GM21447 (cell line): ENCODE measurements at regions not wholly inside any gene's neighbourhood (a gene's known extent, or its start where the extent isn't known, plus 50 kb on each side); places are given as distances from the start of the nearest gene placed in this dataset.

Source experiments
- ATAC-seq: cut with Tn5 transposase; IDR thresholded peaks from one replicate; pipeline ENCODE4 v1.9.1; 2021; ENCODE audit not compliant: unreplicated experiment

GRCh38 chr6:40268614-40269013 is 318.6 kb downstream of the LRFN2 start:
- ATAC-seq: no peak

DNA sequence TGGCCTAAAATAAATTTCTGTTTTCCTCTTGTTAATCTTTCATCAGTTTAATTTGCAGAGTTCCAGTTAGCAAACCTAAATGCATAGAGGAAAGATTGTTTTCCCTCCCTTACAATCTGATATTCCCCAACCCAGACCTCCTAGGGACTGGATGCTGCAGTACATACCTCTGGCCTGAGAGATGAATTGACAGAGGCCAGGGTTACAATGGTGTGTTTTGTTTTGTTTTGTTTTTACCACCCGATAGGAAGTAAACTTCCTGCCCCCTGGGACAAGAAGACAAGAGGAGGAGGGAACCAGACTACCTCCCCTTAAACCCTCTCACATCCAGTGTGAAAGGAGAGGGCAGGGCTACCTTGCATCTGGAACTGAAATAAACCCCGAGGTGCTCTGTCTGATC is 319.0 kb downstream of the LRFN2 start:
- no peak for ATAC-seq

- ATAC-seq: no peak
Measured at GRCh38 chr6:40265615-40266014, 321.5 kb downstream of the LRFN2 start.

DNA sequence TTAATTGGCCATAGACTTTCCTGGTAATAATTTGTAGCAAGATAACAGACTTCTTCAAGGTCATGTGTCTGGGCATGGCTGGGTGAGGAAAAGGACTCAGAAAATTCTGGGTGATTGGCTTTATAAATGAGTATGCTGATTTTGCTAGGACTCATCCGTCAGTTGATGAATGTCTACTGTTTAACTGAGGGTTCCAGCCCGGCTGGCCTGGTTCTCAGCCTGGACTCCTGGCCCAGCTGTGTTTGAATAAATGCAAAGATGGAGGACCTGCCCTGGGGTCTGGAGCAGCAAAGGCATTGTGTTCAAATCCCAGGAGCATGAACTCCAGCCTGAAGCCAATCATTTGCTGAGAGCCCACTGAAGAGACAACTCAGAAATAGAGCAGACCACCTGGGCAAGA is 323.2 kb downstream of the LRFN2 start:
- ATAC-seq: no peak

GRCh38 chr6:40262363-40262762 is 324.8 kb downstream of the LRFN2 start:
- no peak for ATAC-seq

- no peak for ATAC-seq
Measured at GRCh38 chr6:40258531-40258930, 324.3 kb upstream of the MOCS1 start.

- no peak for ATAC-seq
Measured at GRCh38 chr6:40256831-40257230, 322.6 kb upstream of the MOCS1 start.

- ATAC-seq: no peak
Measured at GRCh38 chr6:40256224-40256623, 322.0 kb upstream of the MOCS1 start.

GRCh38 chr6:40253420-40253819 is 319.2 kb upstream of the MOCS1 start:
- ATAC-seq: no peak

GRCh38 chr6:40252531-40253258 is 318.4 kb upstream of the MOCS1 start:
- ATAC-seq: no peak

DNA sequence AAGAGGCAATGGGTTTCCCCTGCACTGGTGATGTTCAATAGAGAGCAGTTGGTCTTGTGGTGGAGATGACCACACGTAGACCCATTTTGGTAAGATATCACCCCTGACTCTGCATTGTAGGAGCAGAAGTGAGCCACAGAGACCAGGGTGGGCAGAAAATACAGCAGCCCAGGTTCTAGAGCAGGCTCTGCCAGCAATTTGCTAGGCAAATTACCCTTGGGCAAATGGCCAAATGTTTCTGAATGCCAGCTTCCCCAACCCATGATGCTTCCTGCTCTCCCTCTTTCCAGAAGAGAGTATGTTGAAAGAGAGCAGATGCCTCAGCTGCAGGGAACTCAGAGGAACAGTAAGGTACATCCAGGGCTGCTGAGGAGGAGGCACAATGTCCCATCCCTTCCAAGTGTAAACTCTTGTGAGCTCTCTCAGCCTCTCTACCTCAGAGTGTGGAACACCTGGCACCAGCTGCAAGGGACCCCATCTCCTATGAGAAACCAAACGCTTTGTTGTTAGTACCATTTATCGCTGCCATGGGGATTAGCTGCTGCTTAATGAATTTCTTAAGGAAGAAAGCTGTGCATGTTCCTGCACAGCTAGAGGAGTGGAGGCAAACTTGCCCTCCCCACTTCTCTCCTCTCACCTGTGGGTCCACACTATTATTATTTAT is 317.5 kb upstream of the MOCS1 start:
- no peak for ATAC-seq

DNA sequence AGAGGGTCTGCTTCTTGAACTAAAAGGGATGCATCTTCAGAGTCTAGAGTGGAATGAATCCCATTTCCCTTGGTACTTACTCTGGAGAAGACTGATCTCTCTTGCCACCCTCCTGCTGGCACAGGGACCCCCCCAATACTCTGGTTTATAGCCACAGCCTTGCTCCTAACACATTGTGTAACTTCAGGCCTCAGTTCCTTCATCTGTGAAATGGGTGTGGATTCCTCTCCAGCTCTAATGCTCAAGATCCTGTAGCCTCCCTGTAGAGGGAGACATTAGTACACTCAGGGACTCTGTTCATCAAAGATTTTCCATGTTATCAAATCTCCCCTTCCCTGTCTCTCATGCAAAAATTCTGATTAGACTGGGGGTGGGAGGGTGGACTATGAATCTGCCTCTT is 315.7 kb upstream of the MOCS1 start:
- no peak for ATAC-seq

DNA sequence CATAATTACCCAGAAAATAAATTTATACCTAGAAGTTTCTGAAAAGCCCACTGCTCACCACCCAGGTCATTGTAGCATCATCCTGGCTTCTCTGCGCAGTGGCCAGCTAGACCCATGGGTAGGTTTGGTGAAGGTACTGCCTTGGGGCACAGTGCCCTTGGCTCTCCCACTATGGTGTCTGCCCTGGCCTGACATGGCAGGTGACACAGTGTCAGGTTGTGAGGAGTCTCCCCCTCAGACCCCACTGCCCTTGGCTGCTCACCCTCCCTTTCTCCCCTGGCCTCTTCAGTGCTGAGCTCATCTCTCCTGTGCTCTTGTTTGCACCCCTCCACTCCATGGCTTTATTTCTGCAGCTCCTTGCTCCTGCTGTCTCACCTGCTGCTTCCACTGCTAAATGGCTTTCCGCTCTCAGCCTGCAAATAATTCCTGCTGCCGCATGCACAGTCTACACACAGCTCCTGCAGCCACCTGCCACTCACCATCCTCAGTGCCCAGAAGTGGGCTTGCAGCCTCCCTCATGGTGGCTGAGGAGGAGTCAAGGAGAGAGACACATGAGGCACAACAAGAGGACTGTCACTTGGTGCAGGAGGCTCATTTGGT is 313.4 kb upstream of the MOCS1 start:
- ATAC-seq: no peak

- no peak for ATAC-seq
Measured at GRCh38 chr6:40244699-40245098, 310.4 kb upstream of the MOCS1 start.

- ATAC-seq: no peak
Measured at GRCh38 chr6:40232698-40233097, 298.4 kb upstream of the MOCS1 start.

GRCh38 chr6:40227735-40228134 is 293.5 kb upstream of the MOCS1 start:
- ATAC-seq: no peak

- no peak for ATAC-seq
Measured at GRCh38 chr6:40222354-40222753, 288.1 kb upstream of the MOCS1 start.

DNA sequence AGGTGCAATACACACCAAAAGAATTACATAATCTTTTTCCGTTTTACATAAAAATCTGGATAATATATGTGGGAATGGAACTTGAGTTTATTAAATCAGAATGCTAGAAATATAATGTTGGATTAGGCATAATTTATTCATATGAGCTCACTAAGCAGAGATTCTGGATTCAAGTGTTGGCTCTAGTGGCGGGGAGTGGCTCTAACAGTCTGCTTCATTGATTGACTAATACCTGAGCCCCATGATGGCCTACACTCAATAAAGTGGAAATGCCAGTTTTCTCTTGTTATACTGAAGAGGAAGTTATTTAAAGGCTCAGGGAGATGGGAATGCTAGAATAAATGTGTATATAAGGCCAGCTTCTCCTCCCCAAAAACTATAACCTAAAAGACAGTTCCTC is 285.5 kb upstream of the MOCS1 start:
- no peak for ATAC-seq

- no peak for ATAC-seq
Measured at GRCh38 chr6:40210628-40211056, 276.4 kb upstream of the MOCS1 start.

- ATAC-seq: no peak
Measured at GRCh38 chr6:40205801-40206200, 271.5 kb upstream of the MOCS1 start.

GRCh38 chr6:40205004-40205403 is 270.7 kb upstream of the MOCS1 start:
- ATAC-seq: no peak

DNA sequence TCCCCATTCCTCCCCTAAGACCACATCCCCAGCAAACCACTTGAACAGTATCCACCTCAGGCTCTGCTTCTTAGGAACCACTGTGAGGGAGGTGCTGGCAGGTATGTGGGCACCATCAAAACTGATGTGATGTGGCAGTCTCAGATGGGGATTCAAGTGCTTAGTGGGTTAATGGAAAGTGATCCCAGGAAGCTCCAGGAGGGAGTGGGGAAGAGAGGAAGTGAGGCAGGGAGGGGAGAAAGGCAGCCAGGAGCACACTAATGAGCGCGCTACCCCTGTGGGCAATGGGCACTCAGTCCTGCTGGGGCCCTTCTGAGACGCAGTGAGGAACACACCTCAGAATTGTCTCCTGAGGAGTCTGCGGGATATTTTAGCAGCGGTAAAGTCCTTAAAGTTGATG is 263.1 kb upstream of the MOCS1 start:
- ATAC-seq: no peak
